C1 segment of cervical spinal cord (tissue), 14 donors: ENCODE measurements at regions not wholly inside any gene's neighbourhood (a gene's known extent, or its start where the extent isn't known, plus 50 kb on each side); places are given as distances from the start of the nearest gene placed in this dataset.

Source experiments
- DNase-seq, 14 donors: peaks; one replicate each; lab custom pipeline; 2025; lab: John Stamatoyannopoulos, UW

- DNase-seq: no peak
These were observed 52.0 kb upstream of the GRAMD1B start for GRCh38 chr11:123378096-123378495.

- DNase-seq: no peak
These were observed 52.7 kb upstream of the GRAMD1B start for GRCh38 chr11:123377355-123377754.

GRCh38 chr11:123375832-123376231 lies 54.2 kb upstream of the GRAMD1B start:
- DNase-seq: no peak

GRCh38 chr11:123374622-123374968 lies 55.5 kb upstream of the GRAMD1B start:
- no peak for DNase-seq

- no peak for DNase-seq
These were observed 56.1 kb upstream of the GRAMD1B start for GRCh38 chr11:123373754-123374621.

- DNase-seq: no peak
These were observed 58.4 kb upstream of the GRAMD1B start for GRCh38 chr11:123371506-123372297.

GRCh38 chr11:123366924-123367323 lies 63.1 kb upstream of the GRAMD1B start:
- no peak for DNase-seq

GRCh38 chr11:123365955-123366354 lies 64.1 kb upstream of the GRAMD1B start:
- DNase-seq: no peak

GRCh38 chr11:123364080-123364479 lies 66.0 kb upstream of the GRAMD1B start:
- peak in 1 of 14 donors; percentile 54 for DNase-seq

GRCh38 chr11:123363556-123363955 lies 66.5 kb upstream of the GRAMD1B start:
- peak in 1 of 14 donors; percentile 70 for DNase-seq

GRCh38 chr11:123362941-123363340 lies 67.1 kb upstream of the GRAMD1B start:
- peak in 2 of 14 donors; percentile 11 to 86 for DNase-seq

- no peak for DNase-seq
These were observed 67.9 kb upstream of the GRAMD1B start for GRCh38 chr11:123362186-123362585.

GRCh38 chr11:123361110-123361509 lies 69.0 kb upstream of the GRAMD1B start:
- no peak for DNase-seq

- DNase-seq: no peak
These were observed 69.7 kb upstream of the GRAMD1B start for GRCh38 chr11:123360267-123360936.

GRCh38 chr11:123357990-123358827 lies 71.9 kb upstream of the GRAMD1B start:
- DNase-seq: peak in 4 of 14 donors; percentile 5 to 82 (median 23)

- no peak for DNase-seq
These were observed 72.6 kb upstream of the GRAMD1B start for GRCh38 chr11:123357353-123357989.

GRCh38 chr11:123356539-123356938 lies 73.5 kb upstream of the GRAMD1B start:
- DNase-seq: no peak

GRCh38 chr11:123354371-123354975 lies 75.6 kb upstream of the GRAMD1B start:
- DNase-seq: no peak

- DNase-seq: peak in 12 of 14 donors; percentile 25 to 97 (median 48)
These were observed 78.7 kb upstream of the GRAMD1B start for GRCh38 chr11:123351375-123351774.

GRCh38 chr11:123349382-123349781 lies 80.7 kb upstream of the GRAMD1B start:
- DNase-seq: no peak
